AG04450 (cell line): ENCODE measurements at regions not wholly inside any gene's neighbourhood (a gene's known extent, or its start where the extent isn't known, plus 50 kb on each side); places are given as distances from the start of the nearest gene placed in this dataset.

Experiments used
- CTCF ChIA-PET: fragments of 300-600, 350-600 bp; formaldehyde crosslinking; extraction: SDS; loops from one replicate; lab custom pipeline; 2022; ENCODE audit warnings: antibody characterized with exemption, inconsistent platforms; lab: Charles Lee
- POLR2A ChIA-PET: fragments of 350-600 bp; formaldehyde crosslinking; extraction: SDS; loops from one replicate; lab custom pipeline; 2021; ENCODE audit warnings: antibody characterized with exemption, inconsistent platforms; lab: Yijun Ruan, JAX
- DNase-seq: peaks from one replicate; pipeline ENCODE4 v3.0.0-alpha.2; 2011; ENCODE audit warnings: low read depth, low spot score
- H3K27ac ChIP-seq: one replicate; pipeline ENCODE4 v1.5.1; 2012; ENCODE audit warnings: low read depth, low read length, control low read depth
- H3K27me3 ChIP-seq: one replicate; pipeline ENCODE4 v1.6.0; 2012; ENCODE audit warnings: low read length; ENCODE audit not compliant: control insufficient read depth, insufficient read depth
- H3K4me3 ChIP-seq: 2 replicates; pipeline ENCODE4 v1.5.1; 2011; ENCODE audit warnings: mild to moderate bottlenecking, low read depth, low read length, control low read depth
- H3K9me3 ChIP-seq: 2 replicates; pipeline ENCODE4 v1.5.1; 2012; ENCODE audit warnings: low read length; ENCODE audit not compliant: control insufficient read depth, insufficient read depth
- TF ChIP-seq, protein P1 (sequence below): IDR thresholded peaks from 2 replicates; pipeline ENCODE4 v1.5.1; 2011; ENCODE audit warnings: low read depth, low read length, control low read depth, inconsistent platforms

DNA sequence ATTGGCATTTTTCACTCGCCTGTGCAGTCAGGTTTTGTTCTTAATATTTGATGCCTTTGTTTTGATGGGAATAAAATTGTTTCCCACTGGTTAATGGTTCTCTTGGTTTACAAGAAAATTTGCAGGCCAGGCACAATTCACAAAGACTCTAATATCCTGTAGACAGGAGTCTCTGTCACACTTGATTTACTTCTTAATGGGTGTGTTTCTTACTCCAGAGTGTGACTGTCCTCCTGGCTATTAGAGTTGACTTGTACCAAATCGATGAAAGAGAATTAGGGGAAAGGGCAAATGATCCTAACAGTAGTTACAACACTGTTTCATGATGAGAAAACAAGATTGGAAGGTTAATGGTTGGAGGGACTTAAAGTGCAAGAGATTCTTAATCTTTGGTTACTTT is 142.8 kb upstream of the SV2C start:
- Histone ChIP-seq H3K27me3 (no peaks in the 10 kb centered on the region), H3K4me3 (no peak overlapping the region), H3K27ac (no peak overlapping the region), H3K9me3 (no peaks in the 10 kb centered on the region)
- no peak for DNase-seq
- TF ChIP-seq, protein P1, sequence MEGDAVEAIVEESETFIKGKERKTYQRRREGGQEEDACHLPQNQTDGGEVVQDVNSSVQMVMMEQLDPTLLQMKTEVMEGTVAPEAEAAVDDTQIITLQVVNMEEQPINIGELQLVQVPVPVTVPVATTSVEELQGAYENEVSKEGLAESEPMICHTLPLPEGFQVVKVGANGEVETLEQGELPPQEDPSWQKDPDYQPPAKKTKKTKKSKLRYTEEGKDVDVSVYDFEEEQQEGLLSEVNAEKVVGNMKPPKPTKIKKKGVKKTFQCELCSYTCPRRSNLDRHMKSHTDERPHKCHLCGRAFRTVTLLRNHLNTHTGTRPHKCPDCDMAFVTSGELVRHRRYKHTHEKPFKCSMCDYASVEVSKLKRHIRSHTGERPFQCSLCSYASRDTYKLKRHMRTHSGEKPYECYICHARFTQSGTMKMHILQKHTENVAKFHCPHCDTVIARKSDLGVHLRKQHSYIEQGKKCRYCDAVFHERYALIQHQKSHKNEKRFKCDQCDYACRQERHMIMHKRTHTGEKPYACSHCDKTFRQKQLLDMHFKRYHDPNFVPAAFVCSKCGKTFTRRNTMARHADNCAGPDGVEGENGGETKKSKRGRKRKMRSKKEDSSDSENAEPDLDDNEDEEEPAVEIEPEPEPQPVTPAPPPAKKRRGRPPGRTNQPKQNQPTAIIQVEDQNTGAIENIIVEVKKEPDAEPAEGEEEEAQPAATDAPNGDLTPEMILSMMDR = no peak
- ChIA-PET POLR2A (no interaction called here), CTCF (no interaction called here)

DNA sequence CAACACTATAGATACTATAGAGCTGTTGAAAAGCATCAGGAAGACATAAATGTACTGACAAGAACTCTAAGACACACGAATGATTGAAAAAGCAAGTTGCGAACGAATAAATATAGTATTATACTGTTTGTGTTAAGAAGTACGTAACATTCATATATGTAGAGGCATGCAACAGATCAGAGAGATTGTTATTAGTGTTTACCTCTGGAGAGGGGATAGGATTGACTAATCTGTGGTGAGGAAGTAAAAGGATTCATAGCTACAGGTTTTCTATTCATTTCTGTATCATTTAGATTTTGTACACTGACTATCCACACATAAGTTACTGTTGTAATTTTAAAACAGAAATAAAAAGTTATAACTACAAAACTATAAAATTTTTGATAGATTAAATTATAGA is 147.6 kb upstream of the SV2C start:
- Histone ChIP-seq H3K27me3 (no peaks in the 10 kb centered on the region), H3K4me3 (no peak overlapping the region), H3K9me3 (no peaks in the 10 kb centered on the region), H3K27ac (no peak overlapping the region)
- POLR2A ChIA-PET = no interaction called here
- CTCF ChIA-PET = no interaction called here
- TF ChIP-seq, protein P1 = no peak
- DNase-seq = no peak

DNA sequence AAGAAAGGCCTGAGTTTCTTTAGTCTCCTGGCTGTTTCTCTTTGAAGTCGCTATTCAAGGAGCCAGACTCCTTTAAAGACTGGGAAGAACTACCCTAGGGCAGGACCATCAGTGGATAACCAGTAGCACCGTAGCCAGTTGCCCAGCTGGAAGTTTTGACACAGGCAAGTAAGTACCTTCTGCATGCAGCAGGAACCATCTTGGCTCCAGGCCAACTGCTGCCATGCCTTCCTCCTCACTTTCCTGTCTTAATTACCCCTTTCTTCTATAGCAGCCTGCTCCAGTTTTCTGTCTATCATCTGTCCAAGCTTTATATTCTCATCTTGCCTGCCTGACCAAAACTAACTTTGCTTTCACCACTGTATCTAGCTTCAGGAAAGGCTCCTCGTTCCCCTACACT is 149.7 kb upstream of the SV2C start:
- TF ChIP-seq, protein P1 = no peak
- Histone ChIP-seq H3K27me3 (no peaks in the 10 kb centered on the region), H3K4me3 (no peak overlapping the region), H3K27ac (no peak overlapping the region), H3K9me3 (no peaks in the 10 kb centered on the region)
- DNase-seq = no peak
- POLR2A ChIA-PET = no interaction called here
- CTCF ChIA-PET = no interaction called here

DNA sequence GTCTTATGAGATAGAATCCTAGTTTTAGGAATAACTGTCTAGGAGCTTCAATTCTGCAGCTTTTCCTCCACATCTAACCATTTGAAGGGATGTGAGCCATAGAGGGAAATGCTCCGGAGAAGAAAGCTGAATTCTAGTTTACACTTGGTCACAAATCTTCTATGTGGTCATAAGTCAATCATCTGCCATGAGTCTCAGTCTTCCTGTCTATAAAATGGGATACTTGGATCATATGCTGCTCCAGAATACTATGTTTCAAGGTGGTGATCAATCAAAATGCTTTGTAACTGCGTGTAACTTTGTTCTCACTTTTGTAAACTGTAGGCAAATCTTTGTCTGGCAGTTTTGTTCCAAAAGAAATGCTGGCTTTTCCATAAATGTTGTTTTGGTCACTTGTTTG is 152.0 kb upstream of the SV2C start:
- TF ChIP-seq, protein P1 = no peak
- CTCF ChIA-PET = no interaction called here

GRCh38 chr5:75928992-75929391 is 154.2 kb upstream of the SV2C start:
- ChIA-PET POLR2A (no interaction called here), CTCF (no interaction called here)
- Histone ChIP-seq H3K27ac (no peak overlapping the region), H3K27me3 (no peaks in the 10 kb centered on the region), H3K9me3 (no peaks in the 10 kb centered on the region), H3K4me3 (no peak overlapping the region)
- no peak for DNase-seq
- TF ChIP-seq, protein P1 = no peak

More for the DNA sequence above, 152.0 kb upstream of the SV2C start:
- no peak for DNase-seq
- Histone ChIP-seq H3K4me3 (no peak overlapping the region), H3K9me3 (no peaks in the 10 kb centered on the region), H3K27me3 (no peaks in the 10 kb centered on the region), H3K27ac (no peak overlapping the region)
- POLR2A ChIA-PET = no interaction called here
